ENCODE measurements at regions not wholly inside any gene's neighbourhood (a gene's known extent, or its start where the extent isn't known, plus 50 kb on each side); places are given as distances from the start of the nearest gene placed in this dataset.

- no peak overlapping the region for H3K27ac ChIP-seq
- no peaks in the 10 kb centered on the region for H3K27me3 ChIP-seq
- H3K4me1 ChIP-seq = no peaks in the 10 kb centered on the region
- H3K4me3 Mint-ChIP-seq = no peak overlapping the region
- H2AFZ ChIP-seq (replicated peaks) = no peak overlapping the region
- H3F3A ChIP-seq (ENCODE audit: low read depth) = no peaks in the 10 kb centered on the region
- no peak for TF ChIP-seq EZH2 (IDR thresholded peaks at IDR 0.05)
- TF ChIP-seq, protein P1, sequence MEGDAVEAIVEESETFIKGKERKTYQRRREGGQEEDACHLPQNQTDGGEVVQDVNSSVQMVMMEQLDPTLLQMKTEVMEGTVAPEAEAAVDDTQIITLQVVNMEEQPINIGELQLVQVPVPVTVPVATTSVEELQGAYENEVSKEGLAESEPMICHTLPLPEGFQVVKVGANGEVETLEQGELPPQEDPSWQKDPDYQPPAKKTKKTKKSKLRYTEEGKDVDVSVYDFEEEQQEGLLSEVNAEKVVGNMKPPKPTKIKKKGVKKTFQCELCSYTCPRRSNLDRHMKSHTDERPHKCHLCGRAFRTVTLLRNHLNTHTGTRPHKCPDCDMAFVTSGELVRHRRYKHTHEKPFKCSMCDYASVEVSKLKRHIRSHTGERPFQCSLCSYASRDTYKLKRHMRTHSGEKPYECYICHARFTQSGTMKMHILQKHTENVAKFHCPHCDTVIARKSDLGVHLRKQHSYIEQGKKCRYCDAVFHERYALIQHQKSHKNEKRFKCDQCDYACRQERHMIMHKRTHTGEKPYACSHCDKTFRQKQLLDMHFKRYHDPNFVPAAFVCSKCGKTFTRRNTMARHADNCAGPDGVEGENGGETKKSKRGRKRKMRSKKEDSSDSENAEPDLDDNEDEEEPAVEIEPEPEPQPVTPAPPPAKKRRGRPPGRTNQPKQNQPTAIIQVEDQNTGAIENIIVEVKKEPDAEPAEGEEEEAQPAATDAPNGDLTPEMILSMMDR (IDR thresholded peaks at IDR 0.05) = no peak
- no peak for TF ChIP-seq EZH2phosphoT487 (IDR thresholded peaks at IDR 0.05)
- DNase-seq (ENCODE audit: low spot score) = no peak
- peaks cover 4% of the 10 kb centered on the region for H3K9me3 Mint-ChIP-seq
- peaks cover 2% of the 10 kb centered on the region for H3K27me3 Mint-ChIP-seq (ENCODE audit: insufficient read depth, low read depth)
- H3K27ac Mint-ChIP-seq = no peak overlapping the region
- no peaks in the 10 kb centered on the region for H3K79me2 ChIP-seq (ENCODE audit: low read depth)
- H3K9me3 ChIP-seq (ENCODE audit: low read depth) = no peaks in the 10 kb centered on the region
- H3K36me3 Mint-ChIP-seq = no peaks in the 10 kb centered on the region
- H3K4me3 ChIP-seq = no peak overlapping the region
- no peaks in the 10 kb centered on the region for H4K20me1 ChIP-seq (ENCODE audit: low read depth)
- H3K4me1 Mint-ChIP-seq = peaks cover 4% of the 10 kb centered on the region
- no peak overlapping the region for H3K9ac ChIP-seq
- H3K36me3 ChIP-seq = no peaks in the 10 kb centered on the region
- H3K4me2 ChIP-seq = no peak overlapping the region
These were observed 487.9 kb downstream of the ARHGEF28 start for GRCh38 chr5:74113927-74114326.

- no peak overlapping the region for H3K4me3 Mint-ChIP-seq
- Histone ChIP-seq H3K27ac (no peak overlapping the region), H2AFZ (replicated peaks) (no peak overlapping the region), H4K20me1 (ENCODE audit: low read depth) (no peaks in the 10 kb centered on the region), H3K9me3 (ENCODE audit: low read depth) (no peaks in the 10 kb centered on the region), H3K27me3 (no peaks in the 10 kb centered on the region), H3F3A (ENCODE audit: low read depth) (no peaks in the 10 kb centered on the region), H3K9ac (no peak overlapping the region), H3K79me2 (ENCODE audit: low read depth) (no peaks in the 10 kb centered on the region), H3K4me1 (no peaks in the 10 kb centered on the region), H3K4me3 (no peak overlapping the region), H3K36me3 (no peaks in the 10 kb centered on the region), H3K4me2 (no peak overlapping the region)
- no peaks in the 10 kb centered on the region for H3K9me3 Mint-ChIP-seq
- TF ChIP-seq EZH2phosphoT487 (IDR thresholded peaks at IDR 0.05) = no peak
- TF ChIP-seq EZH2 (IDR thresholded peaks at IDR 0.05) = no peak
- TF ChIP-seq, protein P1 (IDR thresholded peaks at IDR 0.05) = no peak
- H3K4me1 Mint-ChIP-seq = peaks cover 4% of the 10 kb centered on the region
- no peak overlapping the region for H3K27ac Mint-ChIP-seq
- peaks cover 2% of the 10 kb centered on the region for H3K27me3 Mint-ChIP-seq (ENCODE audit: insufficient read depth, low read depth)
- no peak for DNase-seq (ENCODE audit: low spot score)
- H3K36me3 Mint-ChIP-seq = no peaks in the 10 kb centered on the region
These were observed 487.2 kb downstream of the ARHGEF28 start for GRCh38 chr5:74113196-74113540.

- Histone ChIP-seq H3K36me3 (no peaks in the 10 kb centered on the region), H3F3A (ENCODE audit: low read depth) (no peaks in the 10 kb centered on the region), H2AFZ (replicated peaks) (no peak overlapping the region), H3K4me2 (no peak overlapping the region), H3K27me3 (no peaks in the 10 kb centered on the region), H3K79me2 (ENCODE audit: low read depth) (no peaks in the 10 kb centered on the region), H3K9ac (no peak overlapping the region), H3K4me3 (no peak overlapping the region), H3K9me3 (ENCODE audit: low read depth) (no peaks in the 10 kb centered on the region), H3K27ac (no peak overlapping the region), H3K4me1 (no peaks in the 10 kb centered on the region), H4K20me1 (ENCODE audit: low read depth) (no peaks in the 10 kb centered on the region)
- H3K4me3 Mint-ChIP-seq = no peak overlapping the region
- DNase-seq (ENCODE audit: low spot score) = no peak
- H3K9me3 Mint-ChIP-seq = no peaks in the 10 kb centered on the region
- no peak overlapping the region for H3K27ac Mint-ChIP-seq
- no peaks in the 10 kb centered on the region for H3K36me3 Mint-ChIP-seq
- TF ChIP-seq EZH2 (IDR thresholded peaks at IDR 0.05) (no peak), EZH2phosphoT487 (IDR thresholded peaks at IDR 0.05) (no peak)
- TF ChIP-seq, protein P1 (IDR thresholded peaks at IDR 0.05) = no peak
- peaks cover 4% of the 10 kb centered on the region for H3K27me3 Mint-ChIP-seq (ENCODE audit: insufficient read depth, low read depth)
- H3K4me1 Mint-ChIP-seq = peaks cover 4% of the 10 kb centered on the region
These were observed 486.6 kb downstream of the ARHGEF28 start for GRCh38 chr5:74112372-74113195.
